ENCODE measurements at regions not wholly inside any gene's neighbourhood (a gene's known extent, or its start where the extent isn't known, plus 50 kb on each side); places are given as distances from the start of the nearest gene placed in this dataset.

DNA sequence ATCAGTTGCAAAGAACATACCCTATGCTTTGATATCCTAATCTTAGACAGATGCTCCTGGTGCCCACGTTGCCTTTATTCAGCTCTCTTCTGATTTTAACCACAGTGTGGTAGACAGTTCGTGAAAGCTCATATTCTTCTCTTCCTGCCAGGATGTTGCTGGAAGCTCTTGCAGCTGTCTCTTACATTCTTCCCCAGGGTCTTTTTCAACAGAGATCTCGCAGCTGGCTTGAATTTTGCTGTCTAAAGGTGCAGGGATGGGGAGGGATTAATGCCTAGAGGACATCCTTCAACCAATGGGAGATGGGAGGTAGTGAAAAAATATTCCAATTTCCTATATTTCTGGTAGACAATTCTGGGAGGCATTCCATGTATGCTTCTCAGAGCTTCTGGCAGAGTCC lies 150.0 kb upstream of the APP start:
- Histone ChIP-seq H3K79me2 (ENCODE audit: insufficient read depth, low read length) (no peaks in the 10 kb centered on the region), H3K27ac (ENCODE audit: low read length) (peak overlapping the region; percentile 76), H3K27me3 (ENCODE audit: insufficient read depth, low read length, poor library complexity) (no peaks in the 10 kb centered on the region), H3K4me3 (ENCODE audit: low read depth in 1 of 2, low read length in 2 of 2) (no peak overlapping the region), H3K9ac (ENCODE audit: low read depth, low read length) (0 out of 2 replicates have a peak overlapping the region, but pooled peaks have one; percentile 20), H4K20me1 (ENCODE audit: insufficient read depth, low read length) (no peaks in the 10 kb centered on the region), H3K9me3 (ENCODE audit: insufficient read depth, low read length, severe bottlenecking) (no peaks in the 10 kb centered on the region), H2AFZ (ENCODE audit: low read depth, low read length) (no peak overlapping the region), H3K36me3 (ENCODE audit: insufficient read depth, low read length) (no peaks in the 10 kb centered on the region), H3K4me2 (ENCODE audit: insufficient read depth, low read length) (no peak overlapping the region), H3K4me1 (ENCODE audit: insufficient read depth, low read length) (peaks cover 26% of the 10 kb centered on the region)
- DNase-seq (peak; percentile 52), ATAC-seq (ENCODE audit: insufficient read depth, low read depth) (peak; percentile 96)
- TF ChIP-seq EZH2 (IDR thresholded peaks at IDR 0.05; ENCODE audit: borderline replicate concordance, low read depth, low read length, severe bottlenecking): no peak
- TF ChIP-seq, protein P1, sequence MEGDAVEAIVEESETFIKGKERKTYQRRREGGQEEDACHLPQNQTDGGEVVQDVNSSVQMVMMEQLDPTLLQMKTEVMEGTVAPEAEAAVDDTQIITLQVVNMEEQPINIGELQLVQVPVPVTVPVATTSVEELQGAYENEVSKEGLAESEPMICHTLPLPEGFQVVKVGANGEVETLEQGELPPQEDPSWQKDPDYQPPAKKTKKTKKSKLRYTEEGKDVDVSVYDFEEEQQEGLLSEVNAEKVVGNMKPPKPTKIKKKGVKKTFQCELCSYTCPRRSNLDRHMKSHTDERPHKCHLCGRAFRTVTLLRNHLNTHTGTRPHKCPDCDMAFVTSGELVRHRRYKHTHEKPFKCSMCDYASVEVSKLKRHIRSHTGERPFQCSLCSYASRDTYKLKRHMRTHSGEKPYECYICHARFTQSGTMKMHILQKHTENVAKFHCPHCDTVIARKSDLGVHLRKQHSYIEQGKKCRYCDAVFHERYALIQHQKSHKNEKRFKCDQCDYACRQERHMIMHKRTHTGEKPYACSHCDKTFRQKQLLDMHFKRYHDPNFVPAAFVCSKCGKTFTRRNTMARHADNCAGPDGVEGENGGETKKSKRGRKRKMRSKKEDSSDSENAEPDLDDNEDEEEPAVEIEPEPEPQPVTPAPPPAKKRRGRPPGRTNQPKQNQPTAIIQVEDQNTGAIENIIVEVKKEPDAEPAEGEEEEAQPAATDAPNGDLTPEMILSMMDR (IDR thresholded peaks at IDR 0.05; ENCODE audit: borderline replicate concordance, extremely low read depth, low read length, poor library complexity, severe bottlenecking): no peak

DNA sequence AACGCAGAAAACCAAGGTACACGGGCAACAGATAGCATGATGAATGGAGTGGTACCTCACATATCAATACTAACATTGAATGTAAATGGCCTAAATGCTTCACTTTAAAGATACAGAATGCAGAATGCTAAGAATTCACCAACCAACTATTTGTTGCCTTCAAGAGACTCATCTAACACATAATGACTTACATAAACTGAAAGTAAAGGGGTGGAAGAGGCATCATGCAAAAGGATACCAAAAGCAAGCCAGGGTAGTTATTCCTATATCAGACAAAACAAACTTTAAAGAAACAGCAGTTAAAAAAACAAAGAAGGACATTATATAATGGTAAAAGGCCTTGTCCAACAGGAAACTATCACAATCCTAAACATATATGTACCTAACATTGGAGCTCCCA lies 137.1 kb upstream of the APP start:
- Histone ChIP-seq H3K4me3 (ENCODE audit: low read depth in 1 of 2, low read length in 2 of 2) (no peak overlapping the region), H3K4me1 (ENCODE audit: insufficient read depth, low read length) (no peaks in the 10 kb centered on the region), H3K27ac (ENCODE audit: low read length) (no peak overlapping the region), H4K20me1 (ENCODE audit: insufficient read depth, low read length) (no peaks in the 10 kb centered on the region), H3K9ac (ENCODE audit: low read depth, low read length) (no peak overlapping the region), H3K4me2 (ENCODE audit: insufficient read depth, low read length) (no peak overlapping the region), H3K9me3 (ENCODE audit: insufficient read depth, low read length, severe bottlenecking) (peaks cover 3% of the 10 kb centered on the region), H2AFZ (ENCODE audit: low read depth, low read length) (no peak overlapping the region), H3K36me3 (ENCODE audit: insufficient read depth, low read length) (no peaks in the 10 kb centered on the region), H3K79me2 (ENCODE audit: insufficient read depth, low read length) (no peaks in the 10 kb centered on the region), H3K27me3 (ENCODE audit: insufficient read depth, low read length, poor library complexity) (no peaks in the 10 kb centered on the region)
- ATAC-seq (ENCODE audit: insufficient read depth, low read depth) (no peak), DNase-seq (no peak)
- no peak for TF ChIP-seq EZH2 (IDR thresholded peaks at IDR 0.05; ENCODE audit: borderline replicate concordance, low read depth, low read length, severe bottlenecking)
- TF ChIP-seq, protein P1 (IDR thresholded peaks at IDR 0.05; ENCODE audit: borderline replicate concordance, extremely low read depth, low read length, poor library complexity, severe bottlenecking): no peak

DNA sequence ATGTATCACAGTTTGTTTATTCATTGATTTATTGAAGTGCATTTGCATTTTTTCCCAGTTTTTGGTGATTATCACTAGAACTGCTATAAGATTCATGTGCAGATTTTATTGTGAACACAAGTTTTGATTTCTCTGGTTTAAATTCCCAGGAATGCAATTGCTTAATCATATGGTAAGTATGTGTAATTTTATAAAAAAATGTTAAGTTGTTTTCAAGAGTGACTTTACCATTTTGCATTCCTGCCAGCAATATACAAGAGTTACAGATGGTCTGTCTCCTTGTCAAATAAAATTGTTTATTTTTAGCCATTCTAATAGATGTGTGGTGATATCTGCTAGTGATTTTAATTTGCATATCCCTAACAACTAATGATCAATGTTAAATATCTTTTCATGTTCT lies 127.3 kb upstream of the APP start:
- Histone ChIP-seq H3K9ac (ENCODE audit: low read depth, low read length) (no peak overlapping the region), H3K79me2 (ENCODE audit: insufficient read depth, low read length) (no peaks in the 10 kb centered on the region), H3K36me3 (ENCODE audit: insufficient read depth, low read length) (no peaks in the 10 kb centered on the region), H2AFZ (ENCODE audit: low read depth, low read length) (no peak overlapping the region), H3K4me2 (ENCODE audit: insufficient read depth, low read length) (no peak overlapping the region), H3K27me3 (ENCODE audit: insufficient read depth, low read length, poor library complexity) (no peaks in the 10 kb centered on the region), H3K4me3 (ENCODE audit: low read depth in 1 of 2, low read length in 2 of 2) (no peak overlapping the region), H3K27ac (ENCODE audit: low read length) (no peak overlapping the region), H3K9me3 (ENCODE audit: insufficient read depth, low read length, severe bottlenecking) (peaks cover 9% of the 10 kb centered on the region), H3K4me1 (ENCODE audit: insufficient read depth, low read length) (no peaks in the 10 kb centered on the region), H4K20me1 (ENCODE audit: insufficient read depth, low read length) (no peaks in the 10 kb centered on the region)
- TF ChIP-seq, protein P1 (IDR thresholded peaks at IDR 0.05; ENCODE audit: borderline replicate concordance, extremely low read depth, low read length, poor library complexity, severe bottlenecking): no peak
- no peak for TF ChIP-seq EZH2 (IDR thresholded peaks at IDR 0.05; ENCODE audit: borderline replicate concordance, low read depth, low read length, severe bottlenecking)
- DNase-seq (no peak), ATAC-seq (ENCODE audit: insufficient read depth, low read depth) (no peak)

All from DND-41 (cell line).